BLaER1 (cell line): ENCODE measurements at regions not wholly inside any gene's neighbourhood (a gene's known extent, or its start where the extent isn't known, plus 50 kb on each side); places are given as distances from the start of the nearest gene placed in this dataset.

Experiments used
- H3K27ac ChIP-seq: shearing (Covaris generic); formaldehyde crosslinking; 2 replicates; pipeline ENCODE4 v1.8.1; 2022
- H3K27me3 ChIP-seq: shearing (Covaris generic); formaldehyde crosslinking; 2 replicates; pipeline ENCODE4 v1.8.1; 2022
- H3K36me3 ChIP-seq: shearing (Covaris generic); formaldehyde crosslinking; 2 replicates; pipeline ENCODE4 v1.8.1; 2022
- H3K4me1 ChIP-seq: shearing (Covaris generic); formaldehyde crosslinking; 2 replicates; pipeline ENCODE4 v1.8.1; 2022
- H3K4me2 ChIP-seq: shearing (Covaris generic); formaldehyde crosslinking; 2 replicates; pipeline ENCODE4 v1.8.1; 2022
- H3K4me3 ChIP-seq: shearing (Covaris generic); formaldehyde crosslinking; 2 replicates; pipeline ENCODE4 v1.8.1; 2022
- H3K9ac ChIP-seq: shearing (Covaris generic); formaldehyde crosslinking; 2 replicates; pipeline ENCODE4 v1.8.1; 2022
- H3K9me3 ChIP-seq: shearing (Covaris generic); formaldehyde crosslinking; 2 replicates; pipeline ENCODE4 v1.8.1; 2022
- H4K20me1 ChIP-seq: shearing (Covaris generic); formaldehyde crosslinking; 2 replicates; pipeline ENCODE4 v1.8.1; 2022
- Cebpa-rat ChIP-seq: shearing (Covaris generic); IDR thresholded peaks from 2 replicates; pipeline ENCODE4 v1.8.1; 2022

GRCh38 chr4:169342906-169343564, 72.3 kb upstream of the SH3RF1 start:
- Histone ChIP-seq H3K27me3 (no peaks in the 10 kb centered on the region), H3K9me3 (no peaks in the 10 kb centered on the region), H3K27ac (no peak overlapping the region), H3K4me1 (peaks cover 6% of the 10 kb centered on the region), H3K4me3 (no peak overlapping the region), H4K20me1 (no peaks in the 10 kb centered on the region), H3K9ac (no peak overlapping the region), H3K4me2 (no peak overlapping the region), H3K36me3 (no peaks in the 10 kb centered on the region)
- no peak for TF ChIP-seq Cebpa-rat

- Histone ChIP-seq H3K4me2 (no peak overlapping the region), H3K27me3 (no peaks in the 10 kb centered on the region), H3K36me3 (no peaks in the 10 kb centered on the region), H4K20me1 (no peaks in the 10 kb centered on the region), H3K4me3 (no peak overlapping the region), H3K9me3 (no peaks in the 10 kb centered on the region), H3K9ac (no peak overlapping the region), H3K27ac (no peak overlapping the region), H3K4me1 (peaks cover 6% of the 10 kb centered on the region)
- TF ChIP-seq Cebpa-rat = no peak
Observed at GRCh38 chr4:169342159-169342860, 71.6 kb upstream of the SH3RF1 start.

GRCh38 chr4:169341490-169341889, 70.7 kb upstream of the SH3RF1 start:
- Histone ChIP-seq H3K4me1 (peaks cover 6% of the 10 kb centered on the region), H3K36me3 (no peaks in the 10 kb centered on the region)

GRCh38 chr4:169340834-169341233, 70.1 kb upstream of the SH3RF1 start:
- Histone ChIP-seq H3K4me1 (peaks cover 6% of the 10 kb centered on the region), H3K36me3 (no peaks in the 10 kb centered on the region), H3K9ac (no peak overlapping the region), H4K20me1 (no peaks in the 10 kb centered on the region), H3K4me3 (no peak overlapping the region), H3K9me3 (no peaks in the 10 kb centered on the region), H3K4me2 (0 out of 2 replicates have a peak overlapping the region, but pooled peaks have one; percentile 17), H3K27me3 (no peaks in the 10 kb centered on the region), H3K27ac (no peak overlapping the region)
- no peak for TF ChIP-seq Cebpa-rat

More at GRCh38 chr4:169341490-169341889, 70.7 kb upstream of the SH3RF1 start:
- Histone ChIP-seq H3K27me3 (no peaks in the 10 kb centered on the region), H3K27ac (no peak overlapping the region), H3K9me3 (no peaks in the 10 kb centered on the region), H3K4me2 (0 out of 2 replicates have a peak overlapping the region, but pooled peaks have one; percentile 17), H3K4me3 (no peak overlapping the region), H4K20me1 (no peaks in the 10 kb centered on the region), H3K9ac (no peak overlapping the region)
- TF ChIP-seq Cebpa-rat = no peak

DNA sequence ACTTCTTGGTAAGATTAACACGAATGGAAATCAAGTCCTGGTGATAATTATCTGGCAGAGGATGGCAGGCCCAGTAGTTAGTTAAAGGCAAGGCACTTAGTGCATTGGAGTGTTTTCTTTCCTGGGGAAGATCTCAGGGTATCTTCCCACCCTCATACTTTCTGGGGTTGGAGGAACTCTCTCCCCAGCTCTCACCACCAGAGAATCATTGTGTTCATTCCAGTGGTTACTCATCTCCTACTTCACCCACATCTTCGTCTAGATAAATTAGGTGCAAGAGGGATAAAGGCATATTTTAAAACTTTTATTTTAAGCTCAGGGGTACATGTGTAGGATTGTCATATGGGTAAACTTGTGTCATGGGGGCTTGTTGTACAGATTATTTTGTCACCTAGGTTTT, 67.5 kb upstream of the SH3RF1 start:
- Histone ChIP-seq H3K4me1 (peaks cover 6% of the 10 kb centered on the region), H3K9ac (no peak overlapping the region), H3K4me2 (no peak overlapping the region), H3K27ac (no peak overlapping the region), H3K4me3 (no peak overlapping the region), H3K36me3 (no peaks in the 10 kb centered on the region), H3K9me3 (0 out of 2 replicates have a peak, but pooled peaks cover under 1% of the 10 kb centered on the region), H3K27me3 (no peaks in the 10 kb centered on the region), H4K20me1 (no peaks in the 10 kb centered on the region)
- no peak for TF ChIP-seq Cebpa-rat

- peaks cover 6% of the 10 kb centered on the region for H3K4me1 ChIP-seq
- H3K4me2 ChIP-seq = no peak overlapping the region
- H3K9me3 ChIP-seq = peaks cover 7% of the 10 kb centered on the region; the same call in 1 of the 2 replicates
- H4K20me1 ChIP-seq = no peaks in the 10 kb centered on the region
- H3K27ac ChIP-seq = no peak overlapping the region
- H3K4me3 ChIP-seq = no peak overlapping the region
- H3K27me3 ChIP-seq = no peaks in the 10 kb centered on the region
- TF ChIP-seq Cebpa-rat = no peak
- no peaks in the 10 kb centered on the region for H3K36me3 ChIP-seq
- no peak overlapping the region for H3K9ac ChIP-seq
Observed at GRCh38 chr4:169337510-169337909, 66.8 kb upstream of the SH3RF1 start.

DNA sequence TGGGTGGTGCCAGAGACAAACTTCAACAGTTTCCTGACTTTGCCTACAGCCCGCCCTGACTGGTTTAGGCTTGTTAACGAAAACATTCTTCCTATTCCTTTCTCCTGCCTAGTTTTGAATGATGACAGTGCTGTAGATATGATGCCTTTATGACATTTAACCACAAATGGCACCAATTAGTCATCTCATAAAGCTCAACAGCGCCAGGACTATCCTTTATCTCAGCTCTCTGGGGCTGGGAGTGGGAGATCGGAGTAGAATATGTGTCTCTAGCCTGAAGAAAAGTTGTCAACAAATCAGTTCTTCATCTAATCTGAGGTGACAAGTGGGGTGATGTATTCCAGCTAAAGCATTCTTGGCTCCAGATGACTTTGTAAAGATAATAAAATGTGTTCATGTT, 64.6 kb upstream of the SH3RF1 start:
- no peak for TF ChIP-seq Cebpa-rat
- no peaks in the 10 kb centered on the region for H3K4me1 ChIP-seq
- H3K4me2 ChIP-seq = no peak overlapping the region

DNA sequence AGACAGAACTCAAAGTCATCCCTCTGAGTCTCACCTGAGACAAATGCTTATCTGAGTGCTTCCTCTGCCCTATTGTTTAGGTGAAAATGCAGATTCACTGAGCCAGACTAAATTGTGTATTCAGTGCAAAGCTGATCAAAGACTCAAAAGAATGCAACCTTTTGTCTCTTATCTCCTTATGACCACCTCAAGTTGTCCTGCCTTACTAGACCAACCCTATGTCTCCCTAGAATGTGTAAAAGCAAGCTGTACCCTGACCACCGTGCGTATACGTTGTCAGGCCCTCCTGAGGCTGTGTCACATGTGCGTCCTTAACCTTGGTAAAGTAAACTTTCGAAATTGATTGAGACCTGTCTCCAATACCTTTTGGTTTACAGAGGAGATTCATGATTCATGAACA, 63.6 kb upstream of the SH3RF1 start:
- Histone ChIP-seq H3K9me3 (peaks cover 7% of the 10 kb centered on the region; the same call in 1 of the 2 replicates), H3K4me1 (no peaks in the 10 kb centered on the region), H3K27me3 (no peaks in the 10 kb centered on the region), H3K36me3 (no peaks in the 10 kb centered on the region), H3K9ac (no peak overlapping the region), H4K20me1 (no peaks in the 10 kb centered on the region), H3K27ac (no peak overlapping the region), H3K4me3 (no peak overlapping the region), H3K4me2 (no peak overlapping the region)
- no peak for TF ChIP-seq Cebpa-rat

More for the DNA sequence above, 64.6 kb upstream of the SH3RF1 start:
- Histone ChIP-seq H3K27me3 (no peaks in the 10 kb centered on the region), H3K36me3 (no peaks in the 10 kb centered on the region), H3K9ac (no peak overlapping the region), H3K9me3 (peaks cover 7% of the 10 kb centered on the region; the same call in 1 of the 2 replicates), H3K27ac (no peak overlapping the region), H3K4me3 (no peak overlapping the region), H4K20me1 (no peaks in the 10 kb centered on the region)

- Histone ChIP-seq H3K9ac (no peak overlapping the region), H3K9me3 (peaks cover 7% of the 10 kb centered on the region; the same call in 1 of the 2 replicates), H3K27me3 (no peaks in the 10 kb centered on the region), H3K4me2 (no peak overlapping the region), H3K4me3 (no peak overlapping the region), H3K36me3 (no peaks in the 10 kb centered on the region), H3K27ac (no peak overlapping the region), H3K4me1 (peaks cover 7% of the 10 kb centered on the region), H4K20me1 (no peaks in the 10 kb centered on the region)
- TF ChIP-seq Cebpa-rat = no peak
Observed at GRCh38 chr4:169333265-169333664, 62.5 kb upstream of the SH3RF1 start.

- Histone ChIP-seq H3K9me3 (peaks cover 7% of the 10 kb centered on the region; the same call in 1 of the 2 replicates), H3K4me1 (peaks cover 7% of the 10 kb centered on the region), H3K36me3 (no peaks in the 10 kb centered on the region), H3K9ac (no peak overlapping the region), H3K4me2 (no peak overlapping the region), H3K27me3 (no peaks in the 10 kb centered on the region), H3K4me3 (no peak overlapping the region), H4K20me1 (no peaks in the 10 kb centered on the region), H3K27ac (no peak overlapping the region)
- no peak for TF ChIP-seq Cebpa-rat
Observed at GRCh38 chr4:169332583-169332982, 61.8 kb upstream of the SH3RF1 start.
